Body of pancreas (tissue), 4 donors: ENCODE measurements at regions not wholly inside any gene's neighbourhood (a gene's known extent, or its start where the extent isn't known, plus 50 kb on each side); places are given as distances from the start of the nearest gene placed in this dataset.

Experiments used
- POLR2A ChIP-seq, 3 donors: fragments of 450-650 bp; IDR thresholded peaks; one replicate each; pipeline ENCODE4 v1.6.1; 2016; ENCODE audit warnings: antibody characterized with exemption in 3 of 3, mild to moderate bottlenecking in 2 of 3
- TF ChIP-seq, protein P1 (sequence below), 7 experiments: fragments of 450-650 bp in 4 of 7; fragments of 200-600 bp in 3 of 7; sonication (generic) in 3 of 7; IDR thresholded peaks; one replicate each; pipeline ENCODE4 v1.5.1; 2016 to 2019; ENCODE audit warnings: antibody characterized with exemption in 7 of 7

DNA sequence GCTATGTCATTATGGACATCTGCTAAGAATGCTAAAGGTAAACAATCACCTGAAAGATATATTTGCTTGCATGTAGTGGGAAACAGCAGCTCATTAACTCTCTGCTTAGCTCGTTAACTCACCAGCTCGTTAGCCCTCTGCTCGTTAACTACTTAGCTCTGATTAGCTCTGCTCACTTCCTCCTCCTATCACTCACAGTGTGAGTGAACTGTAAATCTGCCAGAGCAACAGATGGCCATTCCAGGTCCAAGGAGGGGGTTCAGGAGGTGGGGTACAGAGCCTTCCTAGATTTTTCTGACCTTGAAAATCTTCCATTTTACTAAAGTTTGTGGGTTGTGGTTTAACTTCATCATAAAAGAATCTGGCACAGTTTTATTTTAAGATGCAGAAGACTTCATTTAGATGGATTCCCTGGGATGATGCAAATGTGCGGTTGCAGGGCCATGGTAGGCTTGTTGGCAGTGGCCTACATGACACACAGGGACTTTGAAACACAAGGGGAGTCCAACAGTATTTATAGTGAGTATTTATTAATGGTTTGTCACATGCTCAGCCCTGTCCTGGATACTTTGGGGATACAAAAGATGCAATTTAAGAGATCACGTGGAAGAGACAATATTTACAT lies 1633.7 kb upstream of the CELF4 start:
- TF ChIP-seq, protein P1, sequence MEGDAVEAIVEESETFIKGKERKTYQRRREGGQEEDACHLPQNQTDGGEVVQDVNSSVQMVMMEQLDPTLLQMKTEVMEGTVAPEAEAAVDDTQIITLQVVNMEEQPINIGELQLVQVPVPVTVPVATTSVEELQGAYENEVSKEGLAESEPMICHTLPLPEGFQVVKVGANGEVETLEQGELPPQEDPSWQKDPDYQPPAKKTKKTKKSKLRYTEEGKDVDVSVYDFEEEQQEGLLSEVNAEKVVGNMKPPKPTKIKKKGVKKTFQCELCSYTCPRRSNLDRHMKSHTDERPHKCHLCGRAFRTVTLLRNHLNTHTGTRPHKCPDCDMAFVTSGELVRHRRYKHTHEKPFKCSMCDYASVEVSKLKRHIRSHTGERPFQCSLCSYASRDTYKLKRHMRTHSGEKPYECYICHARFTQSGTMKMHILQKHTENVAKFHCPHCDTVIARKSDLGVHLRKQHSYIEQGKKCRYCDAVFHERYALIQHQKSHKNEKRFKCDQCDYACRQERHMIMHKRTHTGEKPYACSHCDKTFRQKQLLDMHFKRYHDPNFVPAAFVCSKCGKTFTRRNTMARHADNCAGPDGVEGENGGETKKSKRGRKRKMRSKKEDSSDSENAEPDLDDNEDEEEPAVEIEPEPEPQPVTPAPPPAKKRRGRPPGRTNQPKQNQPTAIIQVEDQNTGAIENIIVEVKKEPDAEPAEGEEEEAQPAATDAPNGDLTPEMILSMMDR (IDR thresholded peaks at IDR 0.05) = no peak
- TF ChIP-seq POLR2A (IDR thresholded peaks at IDR 0.05) = no peak
